Liver (tissue), 8 donors: ENCODE measurements at regions not wholly inside any gene's neighbourhood (a gene's known extent, or its start where the extent isn't known, plus 50 kb on each side); places are given as distances from the start of the nearest gene placed in this dataset.

Source experiments
- DNase-seq: peaks from one replicate; pipeline ENCODE4 v3.0.0-alpha.2; 2017; ENCODE audit warnings: low spot score
- H3K27ac ChIP-seq, 2 donors: one replicate each; pipeline ENCODE4 v1.7.0; 2013; ENCODE audit warnings: inconsistent platforms in 2 of 2, low read length in 2 of 2, control low read depth in 1 of 2, low read depth in 1 of 2, mild to moderate bottlenecking in 1 of 2
- H3K27me3 ChIP-seq, 4 donors: one replicate each; pipeline versions ENCODE4 v1.6.1 to v1.7.0; 2013; ENCODE audit warnings: low read length in 3 of 4, inconsistent platforms in 1 of 4, mild to moderate bottlenecking in 1 of 4, moderate library complexity in 1 of 4; ENCODE audit not compliant: control insufficient read depth in 4 of 4, insufficient read depth in 4 of 4
- H3K36me3 ChIP-seq, 4 donors: one replicate each; pipeline versions ENCODE4 v1.6.1 to v1.7.0; 2013; ENCODE audit warnings: low read length in 3 of 4, mild to moderate bottlenecking in 3 of 4, low read depth in 1 of 4, moderate library complexity in 1 of 4; ENCODE audit not compliant: control insufficient read depth in 4 of 4, insufficient read depth in 3 of 4
- H3K4me1 ChIP-seq, 4 donors: one replicate each; pipeline versions ENCODE4 v1.6.1 to v1.7.0; 2013; ENCODE audit warnings: low read length in 3 of 4, mild to moderate bottlenecking in 3 of 4, moderate library complexity in 1 of 4; ENCODE audit not compliant: control insufficient read depth in 4 of 4, insufficient read depth in 4 of 4
- H3K4me3 ChIP-seq, 3 donors: one replicate each; pipeline versions ENCODE4 v1.6.1 to v1.7.0; 2013; ENCODE audit warnings: low read length in 3 of 3, control low read depth in 1 of 3, low read depth in 1 of 3, mild to moderate bottlenecking in 1 of 3
- H3K9ac ChIP-seq, 2 donors: one replicate each; pipeline ENCODE4 v1.7.0; 2013; ENCODE audit warnings: low read length in 2 of 2, mild to moderate bottlenecking in 2 of 2, moderate library complexity in 2 of 2, control low read depth in 1 of 2, low read depth in 1 of 2
- H3K9me3 ChIP-seq, 4 donors: one replicate each; pipeline versions ENCODE4 v1.6.1 to v1.7.0; 2013; ENCODE audit warnings: low read length in 3 of 4; ENCODE audit not compliant: control insufficient read depth in 4 of 4
- ATF3 ChIP-seq: IDR thresholded peaks from 2 replicates; pipeline ENCODE4 v1.6.1; 2016; ENCODE audit warnings: antibody characterized with exemption
- CTCF ChIP-seq: fragments of 150-350 bp; IDR thresholded peaks from 2 replicates; pipeline ENCODE4 v1.5.1; 2017; ENCODE audit warnings: improper control_type of control experiment, low read depth, low read length; ENCODE audit not compliant: missing input control
- EGR1 ChIP-seq, 2 donors: IDR thresholded peaks; 2 replicates each; pipeline ENCODE4 v1.6.1; 2016 to 2018; ENCODE audit warnings: antibody characterized with exemption in 2 of 2, low read depth in 2 of 2
- FOXA2 ChIP-seq: IDR thresholded peaks from 2 replicates; pipeline ENCODE4 v1.6.1; 2016; ENCODE audit warnings: antibody characterized with exemption
- GABPA ChIP-seq, 2 donors: IDR thresholded peaks in 1 of 2; conservative IDR thresholded peaks in 1 of 2; 2 replicates each; pipeline ENCODE4 v1.6.1; 2016; ENCODE audit warnings: antibody characterized with exemption in 2 of 2, mild to moderate bottlenecking in 1 of 2, moderate library complexity in 1 of 2
- HNF4A ChIP-seq, 2 donors: conservative IDR thresholded peaks; 2 replicates each; pipeline ENCODE4 v1.6.1; 2016; ENCODE audit warnings: antibody characterized with exemption in 2 of 2, mild to moderate bottlenecking in 2 of 2
- HNF4G ChIP-seq: IDR thresholded peaks from 2 replicates; pipeline ENCODE4 v1.6.1; 2016; ENCODE audit warnings: antibody characterized with exemption
- JUND ChIP-seq, 2 donors: IDR thresholded peaks; 2 replicates each; pipeline ENCODE4 v1.6.1; 2016; ENCODE audit warnings: antibody characterized with exemption in 2 of 2
- MAX ChIP-seq: IDR thresholded peaks from 2 replicates; pipeline ENCODE4 v1.6.1; 2016; ENCODE audit warnings: antibody characterized with exemption
- NR2F2 ChIP-seq: IDR thresholded peaks from 2 replicates; pipeline ENCODE4 v1.6.1; 2016; ENCODE audit warnings: antibody characterized with exemption
- RAD21 ChIP-seq, 2 donors: IDR thresholded peaks; 2 replicates each; pipeline ENCODE4 v1.6.1; 2016; ENCODE audit warnings: antibody characterized with exemption in 2 of 2, mild to moderate bottlenecking in 2 of 2
- RXRA ChIP-seq, 2 donors: IDR thresholded peaks; 2 replicates each; pipeline ENCODE4 v1.6.1; 2017 to 2018; ENCODE audit warnings: antibody characterized with exemption in 2 of 2, mild to moderate bottlenecking in 1 of 2
- SP1 ChIP-seq: IDR thresholded peaks from 2 replicates; pipeline ENCODE4 v1.6.1; 2018; ENCODE audit warnings: antibody characterized with exemption, mild to moderate bottlenecking
- TAF1 ChIP-seq: conservative IDR thresholded peaks from 2 replicates; pipeline ENCODE4 v1.6.1; 2016; ENCODE audit warnings: antibody characterized with exemption, mild to moderate bottlenecking
- YY1 ChIP-seq: IDR thresholded peaks from 2 replicates; pipeline ENCODE4 v1.6.1; 2016; ENCODE audit warnings: antibody characterized with exemption, mild to moderate bottlenecking
- ZBTB33 ChIP-seq: IDR thresholded peaks from 2 replicates; pipeline ENCODE4 v1.6.1; 2016; ENCODE audit warnings: antibody characterized with exemption
- WGBS: extraction: QIAGEN DNeasy Blood & Tissue Kit; methylation state at CpG from one replicate; pipeline ENCODE4 v1.1.7; 2013; 5-methylcytosine and 5-hydroxymethylcytosine counted together
- donor health status: healthy.
- donor health status: healthy.
- donor health status: healthy.
- donor health status: healthy.
- donor health status: healthy.

GRCh38 chr13:60647547-60647946 is 250.5 kb downstream of the TDRD3 start:
- no peak for DNase-seq
- no peak overlapping the region for H3K27ac ChIP-seq
- H3K36me3 ChIP-seq = no peaks in the 10 kb centered on the region
- H3K27me3 ChIP-seq = peaks cover 0 to 2% (median 0%) of the 10 kb centered on the region in 4 donors
- no peaks in the 10 kb centered on the region for H3K9me3 ChIP-seq
- H3K9ac ChIP-seq = no peak overlapping the region
- TF ChIP-seq MAX = no peak
- no peak for TF ChIP-seq EGR1 (IDR thresholded peaks at IDR 0.05; ENCODE audit: low read depth in 2 of 2)
- no peak for TF ChIP-seq SP1
- no peak for TF ChIP-seq RXRA (IDR thresholded peaks at IDR 0.05)
- TF ChIP-seq HNF4G = no peak
- TF ChIP-seq HNF4A (conservative IDR thresholded peaks at IDR 0.05) = no peak
- TF ChIP-seq TAF1 = no peak
- TF ChIP-seq ATF3 = no peak
- no peak for TF ChIP-seq GABPA (IDR thresholded peaks at IDR 0.05 in 1 of 2, conservative IDR thresholded peaks at IDR 0.05 in 1 of 2)
- no peak for TF ChIP-seq FOXA2
- TF ChIP-seq NR2F2 = no peak
- no peak for TF ChIP-seq CTCF
- TF ChIP-seq JUND (IDR thresholded peaks at IDR 0.05) = no peak
- H3K4me3 ChIP-seq = no peak overlapping the region
- H3K4me1 ChIP-seq = no peaks in the 10 kb centered on the region

GRCh38 chr13:60646620-60647019 is 249.6 kb downstream of the TDRD3 start:
- no peak overlapping the region for H3K9ac ChIP-seq
- H3K27me3 ChIP-seq = peaks cover 0 to 2% (median 0%) of the 10 kb centered on the region in 4 donors
- no peak for DNase-seq
- TF ChIP-seq CTCF (no peak), FOXA2 (no peak), SP1 (no peak), ZBTB33 (no peak), HNF4A (conservative IDR thresholded peaks at IDR 0.05) (no peak), MAX (no peak), TAF1 (no peak), NR2F2 (no peak), RAD21 (IDR thresholded peaks at IDR 0.05) (no peak), EGR1 (IDR thresholded peaks at IDR 0.05; ENCODE audit: low read depth in 2 of 2) (no peak), YY1 (no peak), ATF3 (no peak), RXRA (IDR thresholded peaks at IDR 0.05) (no peak)
- no peaks in the 10 kb centered on the region for H3K4me1 ChIP-seq
- H3K27ac ChIP-seq = no peak overlapping the region
- no peaks in the 10 kb centered on the region for H3K36me3 ChIP-seq
- 67% methylated on average over 3 of the region's 3 CpGs for WGBS
- no peak overlapping the region for H3K4me3 ChIP-seq
- no peaks in the 10 kb centered on the region for H3K9me3 ChIP-seq
